Cerebellar nuclear complex (tissue), 1 donor: ENCODE measurements at regions not wholly inside any gene's neighbourhood (a gene's known extent, or its start where the extent isn't known, plus 50 kb on each side); places are given as distances from the start of the nearest gene placed in this dataset.

ENCODE experiments used
- DNase-seq, 2 experiments: peaks; one replicate each; lab custom pipeline; 2025; lab: John Stamatoyannopoulos, UW

DNA sequence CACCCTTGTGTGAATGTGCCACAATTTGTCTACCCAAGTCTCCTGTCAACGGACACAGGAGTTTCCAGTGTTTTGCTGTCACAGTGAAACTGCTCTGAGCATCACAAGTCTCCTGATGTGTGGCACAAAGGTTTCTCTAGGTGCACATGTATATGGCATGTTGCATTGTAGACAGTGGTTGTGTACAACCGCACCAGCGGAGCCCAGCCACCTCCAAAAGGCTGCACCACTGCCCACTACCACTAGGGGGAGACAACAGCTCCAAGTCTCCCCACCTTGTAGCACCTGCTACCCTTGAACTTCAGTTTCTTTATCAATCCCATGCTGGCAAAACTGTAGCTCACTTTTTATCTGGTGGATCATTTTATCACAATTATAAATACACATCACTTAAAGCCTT lies 95.5 kb upstream of the ZNF469 start:
- DNase-seq: no peak

DNA sequence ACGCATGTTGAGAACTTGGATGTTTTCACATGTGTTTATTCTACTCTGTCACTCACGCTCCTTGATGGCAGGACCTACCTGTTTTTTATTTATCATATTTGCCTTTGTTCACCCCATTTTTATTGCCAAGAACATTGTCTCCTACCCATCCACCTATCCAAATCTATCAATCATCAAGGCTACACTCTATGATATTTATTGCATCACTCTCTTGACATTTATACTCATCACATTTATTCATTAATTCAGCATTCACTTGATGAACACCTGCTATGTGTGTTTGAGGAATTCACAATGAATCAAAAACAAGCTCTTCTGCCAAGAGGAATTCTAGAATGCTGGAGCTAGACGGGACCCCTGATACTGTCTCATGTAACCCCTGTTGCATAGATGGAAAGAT lies 94.5 kb upstream of the ZNF469 start:
- no peak for DNase-seq

DNA sequence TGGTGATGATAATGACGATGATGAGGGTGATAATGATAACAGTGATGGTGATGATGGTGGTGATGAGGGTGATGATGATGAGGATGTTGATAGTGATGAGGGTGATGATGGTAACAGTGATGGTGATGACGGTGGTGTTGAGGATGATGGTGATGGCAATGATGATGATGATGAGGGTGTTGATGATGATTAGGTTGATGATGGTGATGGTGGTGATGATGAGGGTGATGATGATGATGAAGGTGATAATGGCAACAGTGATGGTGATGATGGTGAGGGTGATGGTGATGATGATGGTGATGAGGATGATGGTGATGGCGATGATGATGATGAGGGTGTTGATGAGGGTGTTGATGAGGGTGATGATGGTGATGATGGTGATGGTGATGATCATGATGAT lies 93.8 kb upstream of the ZNF469 start:
- DNase-seq: no peak

DNA sequence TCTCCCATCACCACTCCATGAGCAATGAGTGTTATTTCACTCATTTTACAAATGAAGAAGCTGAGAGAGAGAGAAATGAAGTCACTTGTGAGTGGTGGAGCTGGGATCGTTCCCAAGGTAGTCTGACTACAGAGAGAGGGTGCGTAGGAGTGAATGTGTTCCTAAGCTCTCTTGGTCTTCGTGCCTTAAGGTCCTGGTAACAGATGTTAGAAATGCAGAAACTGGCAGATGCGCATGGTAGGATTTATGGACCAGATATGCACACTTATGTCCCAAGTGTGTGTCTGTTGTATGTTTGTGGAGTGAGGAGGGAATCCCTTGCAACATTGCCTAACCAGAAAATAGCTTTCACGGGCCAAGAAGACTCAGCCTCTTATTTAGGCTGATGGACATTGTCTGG lies 93.2 kb upstream of the ZNF469 start:
- DNase-seq: no peak

DNA sequence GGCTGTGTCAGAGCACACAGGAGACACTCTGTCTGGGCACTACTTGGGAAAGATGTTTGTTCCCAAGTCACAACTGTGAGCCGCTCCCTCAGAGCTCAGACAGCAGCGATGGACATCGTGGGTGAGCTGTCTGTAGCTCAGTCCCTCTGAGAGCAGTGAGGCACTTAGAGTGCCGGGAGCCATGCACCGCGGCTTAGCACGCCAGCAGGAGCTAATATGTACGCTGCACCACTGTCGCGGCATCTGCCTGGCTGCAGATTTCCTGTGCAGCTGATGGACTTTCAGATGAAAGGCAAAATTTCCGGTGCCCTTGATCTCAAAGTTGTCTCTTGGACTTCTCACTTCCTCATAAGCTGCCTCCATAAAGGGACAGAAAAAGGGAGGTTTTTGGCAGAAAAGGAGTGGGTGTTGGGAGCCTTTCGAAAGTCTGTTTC lies 92.8 kb upstream of the ZNF469 start:
- no peak for DNase-seq

DNA sequence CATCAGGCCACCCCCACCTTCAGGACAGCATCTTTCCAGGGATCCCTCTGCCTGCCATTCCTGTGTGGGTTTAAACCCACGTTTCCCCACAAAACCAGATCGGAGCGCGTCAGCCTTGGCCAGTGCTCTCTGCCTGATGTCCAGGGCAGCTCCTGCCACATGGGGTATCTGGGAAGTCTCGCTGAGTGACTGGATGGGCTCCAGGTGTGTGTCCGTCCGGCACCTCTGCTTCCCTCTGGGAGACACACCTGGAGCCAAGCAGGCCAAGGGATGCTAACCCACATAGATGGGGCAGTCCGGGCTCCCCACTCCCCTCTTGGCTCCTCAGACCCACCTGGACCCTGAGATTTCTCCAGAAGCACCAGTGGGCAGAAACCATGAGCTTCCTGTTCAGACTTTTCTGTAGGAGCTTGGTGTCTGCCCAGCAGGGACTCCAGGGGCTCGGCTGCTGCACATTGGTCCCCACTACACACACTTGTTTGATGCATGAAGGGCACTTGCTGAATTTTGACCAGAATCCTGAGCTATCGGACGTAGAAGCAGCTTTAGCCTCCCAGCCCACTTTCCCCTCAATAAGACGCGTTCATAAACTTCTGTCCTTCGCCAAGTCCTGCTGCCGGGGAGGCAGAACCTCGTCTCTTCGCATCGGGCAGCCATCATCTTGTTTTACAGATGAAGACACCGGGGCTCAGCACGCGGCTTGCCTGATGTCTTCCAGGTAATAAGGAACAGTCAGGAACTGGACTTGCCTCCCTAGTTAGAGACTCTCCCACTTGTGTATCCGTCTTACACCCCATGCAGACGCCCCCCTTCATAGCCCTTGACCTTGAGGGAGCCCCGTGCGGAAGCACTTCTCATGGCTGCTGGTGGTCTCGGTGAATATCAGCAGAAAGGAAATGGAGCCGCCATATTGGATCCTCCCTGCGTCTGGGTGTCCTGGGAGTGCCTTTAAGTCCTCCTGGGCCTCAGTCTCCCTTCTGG lies 91.6 kb upstream of the ZNF469 start:
- DNase-seq: no peak

DNA sequence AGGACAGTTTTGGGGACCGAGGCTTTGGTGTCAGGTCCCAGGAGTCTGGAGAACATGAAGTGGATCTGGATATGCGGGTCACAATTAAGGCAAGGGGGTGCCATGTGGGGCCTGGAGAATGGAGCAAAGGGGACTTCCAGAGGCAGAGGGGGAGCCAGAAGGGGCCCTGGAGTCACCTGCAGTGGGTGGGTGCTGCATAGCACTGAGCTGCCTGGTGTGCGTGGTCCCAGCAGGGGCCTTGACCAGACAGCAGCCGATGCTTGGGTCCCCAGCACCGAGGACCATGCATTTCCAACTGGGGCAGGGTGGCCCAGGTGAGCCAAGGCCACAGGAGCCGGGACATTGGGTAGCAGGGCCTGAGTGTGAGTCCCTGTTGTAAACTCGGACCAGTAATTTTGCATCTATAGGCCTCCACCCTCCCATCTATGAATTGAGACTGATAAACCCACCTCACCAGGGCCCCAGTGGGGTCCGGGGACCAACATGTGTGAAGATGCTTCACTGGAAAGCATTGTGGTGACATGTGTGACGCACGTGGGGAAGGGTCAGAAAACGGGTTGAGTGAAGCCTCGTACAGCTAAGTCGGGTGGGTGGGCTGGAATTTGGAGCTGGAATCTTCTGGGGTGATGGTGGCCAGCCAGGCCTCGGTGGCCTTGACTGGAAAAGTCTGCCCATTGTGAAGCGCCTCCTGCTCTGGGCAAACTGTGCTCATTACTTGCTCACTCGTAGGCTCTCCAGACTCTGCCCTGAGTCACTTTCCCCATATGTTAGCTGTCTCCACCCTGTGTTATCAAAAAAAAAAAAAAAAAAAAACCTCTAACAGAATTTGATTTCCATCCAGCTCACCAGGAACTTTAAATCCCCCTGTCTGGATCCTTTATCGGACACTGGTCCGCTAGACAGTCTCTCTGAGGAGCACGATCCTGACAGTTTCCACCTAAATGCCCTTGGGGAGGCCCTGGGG lies 90.5 kb upstream of the ZNF469 start:
- DNase-seq: no peak

DNA sequence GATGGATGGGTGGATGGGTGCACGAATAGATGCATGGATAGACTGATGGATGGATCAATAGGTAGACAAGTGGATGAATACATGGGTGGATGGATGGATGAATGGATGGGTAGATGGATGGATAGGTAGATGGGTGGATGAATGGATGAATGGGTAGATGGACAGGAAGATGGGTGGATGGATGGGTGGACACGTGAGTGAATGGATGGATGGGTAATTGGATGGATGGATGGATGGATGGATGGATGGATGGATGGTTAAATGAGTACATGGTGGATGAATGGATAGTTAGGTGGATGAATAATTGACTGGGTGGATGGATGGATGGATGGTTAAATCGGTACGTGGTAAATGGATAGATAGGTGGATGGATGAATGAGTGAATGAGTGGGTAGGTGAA lies 89.7 kb upstream of the ZNF469 start:
- no peak for DNase-seq

DNA sequence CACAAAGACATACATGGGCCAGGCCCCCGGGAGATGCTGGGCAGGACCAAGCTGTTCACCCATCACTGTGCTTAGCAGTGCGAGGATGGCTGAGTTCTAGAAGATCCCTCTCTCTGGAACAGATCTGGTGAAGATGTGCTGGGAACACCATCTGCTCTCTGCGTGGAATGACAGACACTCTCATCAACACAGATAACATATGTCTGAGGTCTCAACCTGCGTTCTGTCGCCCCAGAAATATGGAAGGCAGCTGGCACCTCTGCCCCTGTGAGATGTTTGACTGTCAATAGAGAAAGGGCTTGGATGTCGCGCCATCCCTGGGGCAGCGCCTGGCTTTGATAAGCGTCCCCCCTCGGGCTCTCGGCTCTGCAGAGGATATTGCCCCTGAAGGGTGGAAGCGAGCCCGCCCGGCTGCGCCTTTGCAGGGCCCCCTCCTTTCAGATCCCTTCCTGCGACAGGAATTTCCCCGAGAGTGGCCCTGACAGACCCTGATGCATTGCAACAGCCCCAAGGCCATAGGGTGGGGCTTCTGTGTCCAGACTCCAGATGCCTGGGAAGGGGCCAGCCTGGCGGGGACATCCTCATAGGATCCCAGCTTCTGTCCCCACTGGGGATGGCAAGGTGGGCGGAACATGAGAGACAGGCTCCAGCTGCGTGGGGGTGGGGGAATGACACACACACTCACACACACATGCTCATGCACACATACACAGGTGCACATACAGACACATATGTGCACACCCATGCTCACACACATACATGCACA lies 86.9 kb upstream of the ZNF469 start:
- no peak for DNase-seq

DNA sequence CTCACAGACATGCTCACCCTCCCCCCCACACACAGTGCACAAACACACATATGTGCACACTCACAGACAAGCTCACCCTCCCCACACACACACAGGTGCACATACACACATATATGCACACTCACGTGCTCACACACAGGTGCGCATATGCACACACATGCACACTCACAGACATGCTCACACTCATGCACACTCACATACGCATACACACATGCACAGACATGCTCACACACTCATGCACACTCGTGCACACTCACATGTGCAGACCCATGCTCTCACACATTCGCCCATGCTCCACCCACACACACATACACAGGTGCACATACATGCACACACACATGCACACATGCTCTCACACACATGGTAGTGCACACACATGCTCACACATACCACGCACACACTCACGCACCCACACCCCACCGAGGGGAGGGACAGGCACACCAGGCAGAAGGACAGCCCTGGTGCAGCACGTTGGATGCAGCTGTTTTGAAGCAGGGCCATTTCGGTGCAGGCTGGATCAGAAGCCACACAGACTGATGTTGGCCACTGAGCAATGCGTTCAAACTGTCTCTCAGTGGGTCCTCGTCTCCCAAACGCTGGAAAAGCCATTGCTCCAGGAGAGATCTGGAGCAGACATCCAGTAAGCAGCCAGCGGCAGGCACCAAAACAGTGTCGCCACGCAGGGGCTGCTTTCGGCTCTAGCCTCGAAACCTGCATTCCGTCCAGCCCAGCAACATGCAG lies 86.2 kb upstream of the ZNF469 start:
- no peak for DNase-seq

DNA sequence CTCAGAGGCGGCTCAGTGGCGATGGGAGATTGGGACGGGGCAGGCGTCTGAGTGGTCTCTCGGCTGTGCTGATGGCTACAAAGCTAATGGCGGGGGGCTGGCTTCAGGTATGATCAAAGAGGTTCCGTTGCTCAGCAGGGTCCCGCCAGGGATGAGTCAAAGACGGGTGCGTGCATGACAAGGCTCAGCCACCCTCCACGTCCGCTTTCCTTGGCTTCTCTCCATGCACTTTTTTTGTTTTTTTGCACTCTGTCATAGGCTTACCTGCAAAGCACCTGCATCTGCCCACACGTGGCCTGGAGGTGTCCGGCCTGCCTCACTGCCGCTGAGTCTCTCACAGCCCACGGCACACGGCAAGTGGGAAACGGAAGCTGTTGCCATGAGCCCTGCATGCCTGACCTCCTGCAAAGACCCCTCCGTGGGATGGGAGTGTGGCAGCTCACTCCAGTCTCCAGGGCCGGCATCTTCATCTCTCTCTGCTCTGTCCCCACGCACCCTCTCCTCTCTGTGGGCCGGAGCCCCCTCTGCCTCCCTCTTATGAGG lies 85.5 kb upstream of the ZNF469 start:
- DNase-seq: no peak

DNA sequence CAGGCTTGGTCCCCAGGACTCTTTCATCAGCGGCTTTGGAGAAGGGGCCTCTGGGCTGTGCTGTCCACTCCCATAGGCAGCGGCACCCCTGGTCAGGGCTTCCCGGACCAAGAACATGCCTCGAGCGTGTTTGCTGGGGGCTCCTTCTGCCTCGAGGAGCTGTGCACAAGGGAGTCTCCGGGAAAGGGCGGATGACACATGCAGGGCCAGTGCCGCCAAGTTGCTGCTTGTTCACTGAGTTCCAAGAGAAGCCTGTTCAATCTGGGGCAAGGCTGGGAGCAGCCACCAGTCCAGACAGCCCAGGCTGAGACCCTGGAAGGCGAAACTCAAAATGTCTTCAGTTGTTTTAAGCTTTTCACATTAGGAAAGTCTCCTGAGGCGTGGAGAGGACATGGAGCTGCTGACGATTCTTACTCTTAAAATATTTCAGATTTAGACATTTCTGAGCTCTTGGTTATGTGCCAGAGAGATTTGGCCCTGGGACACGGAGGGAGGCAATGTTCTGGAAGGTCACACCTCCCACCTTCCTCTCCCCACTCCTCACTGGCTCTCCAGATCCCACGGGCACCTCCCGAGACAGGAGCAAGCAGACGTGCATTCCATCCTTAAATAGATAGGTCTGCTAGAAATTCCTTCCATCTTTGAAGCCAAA lies 84.5 kb upstream of the ZNF469 start:
- DNase-seq: no peak

DNA sequence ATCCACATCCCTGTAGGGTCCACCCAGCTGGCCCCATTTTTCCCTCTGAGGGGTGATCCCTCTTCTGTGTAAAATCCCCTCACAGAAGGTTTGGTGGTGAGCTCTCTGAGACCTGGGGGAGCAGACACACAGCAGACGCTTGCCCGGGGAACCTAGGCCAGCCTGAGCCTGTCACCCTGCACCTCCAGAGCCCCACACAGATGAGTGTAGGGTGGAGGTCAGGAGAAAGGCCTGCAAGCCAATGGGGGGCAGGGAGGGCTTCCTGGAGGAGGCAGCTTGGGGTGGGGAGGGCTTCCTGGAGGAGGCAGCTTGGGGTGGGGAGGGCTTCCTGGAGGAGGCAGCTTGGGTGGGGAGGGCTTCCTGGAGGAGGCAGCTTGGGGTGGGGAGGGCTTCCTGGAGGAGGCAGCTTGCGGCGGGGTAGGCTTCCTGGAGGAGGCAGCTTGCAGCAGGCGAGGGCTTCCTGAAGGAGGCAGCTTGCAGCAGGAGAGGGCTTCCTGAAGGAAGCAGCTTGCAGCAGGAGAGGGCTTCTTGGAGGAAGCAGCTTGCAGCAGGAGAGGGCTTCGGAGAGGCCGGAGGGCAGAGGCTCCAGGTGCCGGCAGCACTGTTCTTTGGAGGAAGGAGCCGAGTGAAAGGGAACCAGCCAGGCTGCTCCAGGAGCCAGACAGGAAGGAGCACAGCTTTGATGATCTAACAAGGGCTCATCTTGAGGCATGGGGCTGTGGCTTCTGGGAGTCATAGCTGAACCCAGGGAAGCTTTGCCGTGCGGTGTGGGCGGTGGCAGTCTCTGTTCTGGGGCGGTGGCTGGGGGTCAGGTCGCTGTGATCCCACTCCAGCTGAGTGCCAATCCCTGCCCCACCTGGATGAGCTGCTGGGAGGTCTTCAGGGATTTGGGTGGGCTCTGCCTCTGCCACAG lies 83.7 kb upstream of the ZNF469 start:
- DNase-seq: no peak

DNA sequence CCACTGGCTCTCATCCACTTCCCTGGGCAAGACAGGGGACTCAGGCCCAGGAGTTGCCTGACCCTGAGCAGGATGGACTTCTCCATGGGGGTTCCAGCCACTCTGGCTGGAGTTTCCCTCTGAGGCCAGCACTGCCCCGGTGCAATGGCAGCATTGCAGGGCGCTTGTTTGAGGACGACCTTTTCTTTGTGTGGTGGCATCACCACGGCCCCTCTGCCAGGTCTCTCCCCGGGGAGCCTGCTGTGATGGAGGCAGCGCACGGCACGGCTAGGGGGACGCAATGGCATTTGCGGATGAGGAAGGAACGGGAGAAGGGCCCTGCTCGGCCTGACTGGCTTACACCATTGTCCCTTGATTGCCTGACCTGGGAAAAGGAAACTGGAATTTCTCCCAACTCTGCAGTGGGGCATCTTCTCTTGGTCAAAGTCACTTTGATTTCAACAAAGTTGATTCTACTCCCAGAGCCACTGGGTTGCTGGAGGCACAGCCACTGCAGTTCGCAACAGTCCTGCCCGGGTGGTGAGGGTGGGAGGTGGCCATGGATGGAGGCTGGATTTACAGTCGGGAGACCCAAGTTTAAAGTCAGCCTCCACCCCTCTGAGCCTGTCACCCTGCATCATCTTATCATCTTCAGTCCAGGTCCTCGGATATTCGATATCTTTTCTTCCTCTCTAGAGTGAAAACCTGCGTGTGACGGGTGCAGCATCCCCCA lies 82.9 kb upstream of the ZNF469 start:
- no peak for DNase-seq

DNA sequence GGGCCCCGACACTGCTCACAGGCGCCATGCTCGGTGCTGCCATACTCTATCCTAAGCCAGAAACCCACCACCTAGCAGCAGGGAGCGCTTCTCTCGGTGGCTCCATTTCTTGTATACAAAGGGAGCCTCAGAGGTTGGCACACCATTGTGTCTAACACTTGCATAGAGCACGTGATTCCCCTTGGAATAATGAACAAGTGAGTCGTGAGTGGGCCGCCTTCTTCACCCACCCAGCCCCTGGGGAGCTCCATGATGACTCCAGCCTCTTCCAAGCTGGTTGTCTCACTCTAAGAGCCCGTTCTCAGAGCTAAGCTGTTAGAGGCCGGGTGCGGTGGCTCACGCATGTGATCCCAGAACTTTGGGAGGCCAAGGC lies 82.3 kb upstream of the ZNF469 start:
- no peak for DNase-seq

DNA sequence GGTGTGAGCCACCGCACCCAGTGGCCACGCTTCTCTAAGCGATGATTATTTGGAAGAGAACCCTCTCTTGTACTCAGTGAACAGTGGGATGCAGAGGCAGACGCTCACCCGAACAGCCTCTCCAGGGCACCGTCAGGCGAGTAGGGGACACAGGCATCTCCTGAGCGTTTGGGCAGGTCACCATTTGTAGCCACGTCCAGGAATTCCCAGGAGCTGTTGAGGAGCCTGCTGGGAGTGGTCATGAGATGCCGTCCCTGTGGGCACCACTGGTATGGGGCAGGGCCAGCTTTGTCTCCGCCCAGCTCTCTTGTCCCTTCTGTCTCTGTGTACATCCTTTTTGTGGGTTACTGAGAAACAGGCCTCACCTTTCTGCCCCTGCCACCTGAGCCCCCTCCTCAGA lies 81.3 kb upstream of the ZNF469 start:
- no peak for DNase-seq

DNA sequence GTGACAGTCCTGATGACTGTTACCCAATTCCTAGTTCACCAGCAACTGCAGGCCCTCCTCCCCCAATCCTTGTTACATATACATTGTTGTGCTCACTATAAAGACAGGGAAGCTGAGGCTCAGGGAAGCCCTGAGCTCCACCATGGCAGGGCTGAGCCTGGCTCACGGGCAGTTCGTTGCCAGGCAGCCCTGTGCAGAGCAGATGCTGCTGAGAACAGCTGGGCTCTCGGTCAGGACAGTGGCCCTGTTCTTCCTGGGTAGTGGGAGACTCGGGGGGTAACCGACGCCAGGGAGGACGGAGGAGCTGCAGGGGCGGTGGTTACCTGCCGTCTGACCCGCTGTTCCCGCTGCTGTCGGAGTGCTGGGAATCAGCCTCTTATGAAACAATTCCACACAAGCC lies 80.9 kb upstream of the ZNF469 start:
- no peak for DNase-seq

DNA sequence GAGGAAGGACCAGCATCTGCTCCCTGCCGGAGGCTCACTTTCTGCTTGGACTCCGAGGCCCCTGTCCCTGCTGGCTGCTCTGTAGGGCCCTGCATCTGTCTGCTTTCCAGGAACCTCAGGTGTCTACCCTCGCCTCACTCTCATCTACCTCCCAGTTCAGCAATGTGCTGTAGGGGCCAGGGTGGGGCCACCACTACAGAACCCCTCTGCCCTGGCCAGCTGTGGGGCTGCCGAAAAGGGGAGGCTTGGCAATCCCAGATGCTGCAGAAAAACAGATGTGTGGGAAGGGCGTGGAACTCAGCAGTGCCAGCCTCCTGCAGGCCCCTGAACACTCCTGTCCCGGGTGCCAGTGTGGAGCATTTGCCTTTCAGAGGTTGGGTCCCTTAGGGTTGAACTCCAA lies 80.1 kb upstream of the ZNF469 start:
- no peak for DNase-seq

DNA sequence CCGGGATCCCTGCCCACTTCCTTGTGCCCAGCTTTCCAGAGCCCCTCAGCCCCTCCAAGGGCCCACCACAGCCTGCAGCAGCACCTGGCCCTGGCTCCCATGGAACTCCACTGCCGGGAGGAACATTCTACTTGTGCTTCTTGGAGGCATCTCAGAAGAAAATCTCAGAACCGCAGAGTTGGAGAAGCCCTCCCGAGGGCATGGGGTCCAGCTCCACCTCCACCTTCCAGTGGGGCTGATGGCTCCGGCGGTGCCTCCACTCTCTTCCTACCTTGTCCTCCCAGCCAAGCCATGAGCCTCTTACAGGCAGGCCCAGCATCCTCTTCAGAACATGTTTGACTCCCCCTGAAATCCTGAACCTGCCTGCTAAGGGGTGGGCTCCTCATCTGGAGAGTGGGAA lies 79.4 kb upstream of the ZNF469 start:
- DNase-seq: no peak
